DMS 273 (cell line): ENCODE measurements at regions not wholly inside any gene's neighbourhood (a gene's known extent, or its start where the extent isn't known, plus 50 kb on each side); places are given as distances from the start of the nearest gene placed in this dataset.
A peak's percentile ranks its signal among the peaks of the same experiment; 100 is the strongest.

Source experiments
- DNase-seq: peaks from one replicate; lab custom pipeline; 2025; ENCODE audit not compliant: unreplicated experiment; lab: John Stamatoyannopoulos, UW

DNA sequence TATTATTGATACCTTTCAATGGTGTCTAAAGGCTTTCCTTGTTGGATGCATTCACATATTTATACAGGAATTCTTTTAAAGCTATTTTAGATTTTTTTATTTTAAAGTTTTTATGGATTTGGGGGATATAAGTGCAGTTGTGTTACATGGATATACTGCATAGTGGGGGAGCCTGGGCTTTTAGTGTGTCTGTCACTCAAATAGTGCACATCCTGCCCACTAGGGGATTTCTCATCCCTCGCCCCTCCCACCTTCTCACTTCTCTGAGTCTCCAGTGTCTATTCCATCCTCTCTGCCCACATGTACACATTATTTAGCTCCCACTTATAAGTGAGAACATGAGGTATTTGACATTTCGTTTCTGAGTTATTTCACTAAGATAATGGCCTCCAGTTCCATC lies 154.0 kb upstream of the MKI67 start:
- no peak for DNase-seq

DNA sequence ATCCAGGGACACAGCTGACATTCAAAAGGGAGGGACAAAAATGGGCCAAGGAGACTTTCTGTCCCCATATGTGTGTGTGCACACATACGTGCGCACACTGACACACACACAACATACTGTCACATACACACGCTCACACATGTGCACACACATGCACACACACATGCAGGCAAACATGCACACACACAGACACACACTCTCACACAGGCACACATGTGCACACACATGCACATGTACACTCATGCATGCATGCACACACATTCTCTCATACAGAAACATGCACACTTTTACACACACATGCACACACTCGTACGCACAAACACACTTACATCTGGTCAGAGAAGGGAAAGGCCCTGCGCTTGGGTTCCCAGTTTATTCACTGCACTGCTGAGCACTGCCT lies 155.1 kb upstream of the MKI67 start:
- no peak for DNase-seq

DNA sequence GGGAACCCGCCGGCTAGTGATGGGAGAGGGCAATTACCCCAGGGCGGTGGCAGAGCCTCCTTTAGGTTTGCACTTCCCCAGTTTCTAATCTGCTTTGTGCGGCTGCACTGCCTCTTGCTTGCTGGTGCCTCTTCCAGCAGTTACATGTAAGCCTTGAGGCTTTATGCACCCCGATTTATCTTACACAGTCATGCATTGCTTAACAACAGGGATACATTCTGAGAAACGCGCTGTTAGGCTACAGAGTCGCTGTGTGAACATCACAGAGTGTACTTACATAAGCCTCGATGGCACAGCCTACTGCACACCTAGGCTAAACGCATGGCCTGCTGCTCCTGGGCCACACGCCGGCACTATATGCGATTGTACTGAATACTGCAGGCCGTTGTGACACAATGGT lies 155.6 kb upstream of the MKI67 start:
- DNase-seq = no peak

DNA sequence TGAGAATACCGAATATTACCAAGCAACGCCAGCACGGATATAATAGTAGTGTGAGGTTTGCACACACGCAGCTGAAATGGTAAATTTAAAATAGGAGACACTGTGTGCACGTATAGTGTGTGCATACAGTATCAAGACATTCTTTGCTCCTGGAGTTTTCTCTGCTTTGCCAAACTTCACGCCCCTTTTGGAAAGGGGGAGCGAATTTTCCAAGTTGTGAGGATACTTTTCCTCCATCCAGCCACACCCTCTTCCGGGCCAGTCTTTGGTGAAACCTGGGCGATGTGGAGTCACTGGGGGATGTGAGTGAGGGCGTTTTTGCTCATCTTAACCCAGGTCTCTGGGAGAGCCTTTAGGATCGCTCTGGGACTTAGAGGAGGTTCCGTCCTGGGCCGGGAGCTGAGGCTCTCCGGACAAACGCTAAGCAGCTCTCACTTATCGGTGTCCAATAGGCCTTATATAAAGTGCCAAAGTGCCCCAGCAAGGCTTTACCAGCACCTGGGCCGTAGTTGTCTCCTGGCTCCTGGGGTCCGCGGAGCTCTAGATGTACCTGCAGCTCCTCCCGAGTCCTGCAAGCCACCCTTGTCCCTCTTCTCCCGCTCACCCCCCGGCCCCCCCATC lies 160.0 kb upstream of the MKI67 start:
- DNase-seq = no peak

DNA sequence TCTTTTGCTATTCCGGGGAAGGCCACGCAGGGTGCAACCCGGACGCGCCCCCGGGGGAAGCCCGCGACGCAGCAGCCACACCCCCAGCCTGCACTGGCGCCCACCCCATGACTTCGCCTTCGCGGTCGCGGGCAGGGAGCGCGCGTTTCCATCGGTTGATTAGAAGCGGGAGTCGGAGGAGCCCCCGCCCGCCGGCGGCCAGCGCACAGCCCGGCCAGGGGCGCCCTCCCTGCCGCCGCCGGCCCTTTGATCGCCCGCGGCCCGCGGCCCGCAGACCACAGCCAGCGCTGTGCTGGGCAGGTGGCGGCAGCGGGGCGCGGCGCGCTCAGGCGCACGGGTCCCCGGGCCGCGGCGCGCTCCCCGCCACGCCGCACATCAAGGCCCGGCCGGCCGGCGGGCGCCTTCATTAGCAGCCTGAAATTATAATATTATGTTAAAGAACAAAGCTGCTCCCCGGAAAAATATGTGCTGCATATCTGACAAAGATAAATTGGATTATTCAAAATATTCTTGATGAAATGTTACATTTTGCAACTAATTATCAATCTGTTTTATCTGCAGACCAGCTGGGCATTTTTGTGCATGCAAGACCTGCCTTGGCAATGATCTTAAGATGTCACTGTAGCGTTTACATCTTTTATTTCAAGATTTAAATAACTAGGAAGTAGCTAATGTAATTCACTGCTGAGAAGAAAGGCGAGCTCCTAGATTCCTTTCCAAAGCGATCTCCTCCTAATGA lies 160.7 kb upstream of the MKI67 start:
- DNase-seq = peak; percentile 25

DNA sequence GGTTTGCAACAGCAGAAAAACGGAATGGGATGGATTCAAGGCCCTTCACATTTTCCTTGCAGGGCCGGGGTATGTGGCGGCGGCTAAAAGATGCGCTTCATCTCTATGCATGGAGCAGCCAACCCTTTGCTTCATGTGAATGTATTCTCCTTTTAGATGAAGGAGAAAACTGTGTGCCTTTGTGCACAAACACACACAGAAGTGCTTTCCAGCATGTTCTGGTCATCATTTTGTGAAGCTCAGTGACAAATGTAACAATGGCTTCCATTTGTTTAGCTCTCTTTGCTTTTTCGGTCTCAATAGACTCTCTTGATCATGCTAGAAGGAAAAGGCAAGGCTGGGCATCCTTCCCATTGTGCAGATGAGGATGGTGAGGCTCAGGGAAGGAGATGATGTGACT lies 161.7 kb upstream of the MKI67 start:
- no peak for DNase-seq

DNA sequence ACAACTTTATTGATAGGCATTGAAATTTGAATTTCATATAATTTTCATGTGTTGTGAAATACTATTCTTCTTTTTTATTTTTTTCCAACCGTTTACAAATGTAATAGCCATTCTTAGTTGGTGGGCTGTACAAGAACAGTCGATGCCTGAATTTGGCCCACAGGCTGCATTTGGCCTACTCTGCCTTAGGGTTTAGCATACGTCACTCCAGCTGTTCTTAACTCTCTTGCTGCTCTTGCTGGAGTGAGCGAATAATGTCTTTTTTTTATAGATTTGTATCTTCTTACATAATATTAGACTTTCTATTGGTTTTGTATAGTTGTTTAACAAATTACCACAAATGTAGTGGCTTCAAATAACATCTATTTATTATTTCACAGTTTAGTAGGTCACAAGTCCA lies 163.4 kb upstream of the MKI67 start:
- no peak for DNase-seq

DNA sequence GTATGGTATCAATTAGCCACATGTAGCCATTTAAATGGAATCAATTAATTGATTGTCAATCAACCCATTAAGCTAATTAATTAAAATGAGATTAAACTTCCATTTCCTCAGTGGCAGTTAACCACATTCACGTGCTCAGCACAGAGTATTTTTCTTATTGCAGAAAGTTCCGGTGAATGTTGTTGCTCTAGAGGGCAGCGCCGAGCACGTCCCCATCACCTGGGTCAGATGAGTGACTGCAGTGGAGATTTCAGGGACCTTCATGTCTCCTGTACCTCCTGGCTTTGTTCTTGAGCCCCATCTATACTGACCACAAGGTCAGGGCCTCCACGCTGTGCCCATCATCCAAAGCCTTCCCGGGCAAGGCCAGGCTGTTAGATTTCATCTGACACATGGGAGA lies 168.8 kb upstream of the MKI67 start:
- DNase-seq = no peak

DNA sequence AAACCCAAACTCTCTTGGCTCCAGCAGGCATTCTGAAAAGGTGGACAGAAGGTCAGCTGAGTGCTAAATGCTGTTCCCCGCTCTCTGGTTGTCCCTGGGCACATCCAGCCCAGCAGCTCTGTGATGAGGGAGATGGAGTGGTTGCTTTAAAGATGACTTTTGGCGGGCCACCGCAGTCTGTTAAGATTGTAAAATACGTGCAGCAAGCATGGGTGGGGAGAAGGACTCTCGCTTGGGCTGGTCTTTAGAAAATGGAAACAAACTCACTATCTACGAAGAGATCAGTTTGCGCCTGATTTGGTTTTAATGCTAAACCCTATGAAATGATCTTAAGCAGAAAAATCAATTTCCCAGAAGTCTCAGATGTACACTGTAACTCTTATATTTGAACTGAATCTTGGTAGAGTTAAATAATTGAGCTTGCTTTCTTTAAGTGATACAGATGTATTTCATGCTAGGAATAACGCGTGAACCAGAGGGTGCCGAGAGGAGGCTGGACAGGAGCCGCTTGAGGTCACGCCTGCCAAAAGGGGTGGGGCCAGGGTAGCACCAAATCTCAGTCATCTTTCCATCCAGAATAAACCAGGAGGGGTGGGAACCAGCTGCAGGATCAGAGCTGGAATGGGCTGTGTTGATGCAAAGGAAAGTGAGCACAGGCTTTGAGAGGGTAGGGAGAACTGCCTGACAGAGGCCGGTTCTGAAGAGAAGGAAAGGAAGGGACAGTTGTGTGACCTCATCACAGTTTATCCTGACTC lies 170.2 kb upstream of the MKI67 start:
- DNase-seq = no peak

DNA sequence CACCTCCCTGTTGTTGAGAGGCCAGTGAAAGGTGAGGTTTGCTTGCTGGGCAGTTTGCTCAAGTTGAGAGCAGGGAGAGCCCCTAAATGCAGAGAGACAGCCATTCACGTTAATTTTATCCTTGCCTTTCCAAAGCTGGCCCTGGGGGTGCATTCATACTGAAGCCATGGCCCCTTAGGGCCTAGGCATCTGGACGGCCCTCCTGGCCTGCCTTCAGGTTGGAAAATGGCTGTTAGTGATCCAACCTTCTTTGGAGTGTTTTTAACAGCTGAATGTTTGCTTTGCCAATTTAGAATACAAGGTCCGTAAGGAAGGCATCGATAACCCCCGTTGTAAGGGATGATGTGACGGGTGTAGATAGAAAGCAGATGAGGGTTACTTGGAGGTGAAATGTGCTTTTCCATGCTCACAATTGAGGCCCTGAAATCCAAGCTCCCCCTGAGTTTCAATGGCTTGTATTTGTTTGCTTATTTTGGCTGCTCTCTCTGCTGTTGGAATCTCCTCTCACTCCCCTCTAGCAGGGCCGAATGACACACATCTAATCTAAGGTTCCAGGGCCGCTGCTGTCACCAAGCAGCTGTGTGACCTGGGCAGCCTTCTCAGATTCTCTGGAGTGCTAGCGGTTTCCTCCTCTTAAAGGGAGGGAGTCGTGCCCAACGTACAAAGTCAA lies 171.6 kb upstream of the MKI67 start:
- no peak for DNase-seq

DNA sequence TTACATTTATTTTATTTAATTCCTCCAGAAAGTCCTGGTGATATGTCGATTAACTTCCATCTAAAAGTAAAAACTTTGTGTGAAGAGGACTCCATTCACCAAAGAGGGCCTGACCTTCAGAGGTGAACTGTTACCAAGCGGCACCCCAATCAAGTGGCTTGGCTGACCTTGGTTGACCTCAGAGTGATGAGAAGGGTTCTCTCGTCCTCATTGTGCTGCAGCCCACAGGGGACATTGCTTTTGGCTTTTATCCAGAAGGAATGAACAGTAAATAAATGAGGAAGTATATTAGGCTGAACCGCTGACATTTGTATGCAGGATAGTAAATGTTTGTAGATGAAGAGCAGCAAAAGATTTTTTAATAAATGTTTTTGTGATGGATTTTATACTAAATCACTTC lies 172.4 kb upstream of the MKI67 start:
- no peak for DNase-seq

DNA sequence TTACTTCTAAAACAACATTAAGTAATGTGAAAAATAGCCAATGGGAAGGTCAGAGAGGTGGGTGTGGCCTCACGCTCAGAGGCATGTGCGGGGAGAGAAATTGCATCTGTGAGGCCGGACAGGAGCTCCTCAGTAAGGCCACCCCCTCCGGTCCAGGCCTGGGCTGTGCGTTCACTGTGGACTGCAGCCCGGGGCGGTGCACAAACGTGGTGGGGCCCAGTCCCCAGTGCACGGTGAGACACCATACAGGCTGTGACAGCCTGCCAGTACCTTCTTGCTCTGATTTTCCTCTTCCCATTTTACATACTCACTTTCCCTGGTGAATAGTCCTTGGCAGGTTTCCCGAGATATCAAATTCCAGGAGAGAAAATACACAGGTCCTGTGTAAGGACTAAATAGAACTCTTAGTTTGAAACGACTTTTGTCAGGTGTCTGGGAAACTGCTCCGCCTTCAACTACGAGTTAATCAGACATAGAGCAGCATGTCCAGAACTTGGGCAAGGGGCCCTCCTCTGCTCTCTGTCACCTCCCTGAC lies 174.1 kb upstream of the MKI67 start:
- DNase-seq = no peak

DNA sequence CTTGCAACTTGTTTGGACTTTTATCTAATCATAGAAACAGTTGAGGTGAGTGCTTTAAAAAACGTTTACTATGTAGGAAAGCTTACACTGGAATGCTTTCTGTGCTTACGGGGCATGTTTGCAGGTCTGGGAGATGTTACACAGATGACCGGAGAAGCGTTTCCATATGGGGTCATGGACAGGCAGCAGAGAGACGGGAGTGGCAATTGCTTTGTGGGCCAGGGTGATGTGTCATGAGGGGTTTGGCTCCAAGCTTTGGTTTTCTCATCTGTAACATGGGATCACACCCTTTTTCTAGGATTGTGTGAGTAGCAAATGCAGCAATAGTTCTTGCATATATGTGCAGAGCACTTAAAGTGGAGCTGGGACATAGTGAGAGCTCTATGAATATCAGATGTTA lies 174.8 kb upstream of the MKI67 start:
- no peak for DNase-seq

DNA sequence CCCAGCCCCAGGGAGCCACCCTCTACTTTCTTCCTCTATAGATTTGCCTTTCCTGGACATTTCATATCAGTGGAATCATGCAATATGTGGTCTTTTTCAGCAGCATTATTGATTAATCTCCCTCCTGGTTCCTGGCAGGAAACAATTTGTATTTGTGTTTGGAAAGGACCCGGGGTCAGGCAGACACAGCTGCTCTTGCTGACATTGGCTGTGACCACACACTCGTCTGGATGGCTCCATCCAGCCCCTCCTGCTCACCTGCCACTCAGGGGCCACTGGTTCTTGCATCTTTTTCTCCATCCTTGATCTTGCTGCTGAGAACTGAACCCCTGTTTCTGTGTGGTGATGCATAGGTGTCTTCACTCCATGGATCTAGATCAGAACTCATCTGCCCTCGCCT lies 176.6 kb upstream of the MKI67 start:
- no peak for DNase-seq

DNA sequence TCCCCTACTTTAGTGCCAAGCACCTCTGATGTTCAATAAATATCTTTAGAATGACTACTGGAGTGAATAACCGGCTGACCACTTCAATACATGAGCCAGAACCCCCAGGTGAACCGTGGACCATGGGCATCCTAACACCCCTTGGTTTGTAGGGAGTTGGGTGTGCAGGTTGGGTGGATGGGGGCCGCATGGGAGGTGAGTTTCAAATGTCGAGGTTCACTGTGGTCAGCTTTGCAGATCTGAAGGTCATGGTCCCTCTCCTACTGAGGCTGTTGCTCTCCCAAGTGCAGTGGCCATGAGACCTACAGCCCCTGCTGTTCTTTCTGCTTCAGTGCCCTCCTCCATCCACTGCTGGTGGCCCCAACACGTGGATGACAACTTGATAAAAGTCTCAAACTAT lies 178.0 kb upstream of the MKI67 start:
- DNase-seq = no peak

DNA sequence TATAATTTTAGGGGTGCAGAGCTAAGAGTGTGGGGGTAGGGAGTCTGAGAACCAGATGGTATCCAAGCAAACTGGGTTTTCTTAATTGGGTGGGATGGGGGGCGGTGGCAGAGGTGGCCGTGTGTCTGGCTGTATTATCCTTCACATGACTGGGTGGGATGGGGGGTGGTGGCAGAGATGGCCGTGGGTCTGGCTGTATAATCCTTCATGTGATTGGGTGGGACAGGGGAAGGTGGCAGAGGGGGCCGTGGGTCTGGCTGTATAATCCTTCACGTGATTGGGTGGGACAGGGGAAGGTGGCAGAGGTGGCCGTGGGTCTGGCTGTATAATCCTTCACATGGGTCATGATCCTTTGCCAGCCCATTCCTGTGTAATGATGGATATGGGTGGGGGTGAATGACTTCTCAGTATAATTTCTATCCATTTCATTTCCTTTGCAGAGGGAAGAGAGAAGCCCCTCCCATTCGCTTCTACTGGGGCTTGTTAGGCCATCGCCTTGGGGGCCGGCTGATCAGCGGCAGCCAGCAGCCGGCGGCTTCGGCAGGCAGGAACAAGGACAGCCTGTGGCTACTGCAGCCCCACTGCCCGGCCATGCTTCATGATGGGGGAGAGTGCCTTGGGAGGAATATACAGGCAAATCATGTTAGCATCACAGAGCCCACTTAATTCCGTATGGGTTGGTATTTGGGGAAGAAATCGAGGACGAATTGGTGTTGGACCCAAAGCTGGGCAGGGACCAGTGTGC lies 179.6 kb upstream of the MKI67 start:
- no peak for DNase-seq

DNA sequence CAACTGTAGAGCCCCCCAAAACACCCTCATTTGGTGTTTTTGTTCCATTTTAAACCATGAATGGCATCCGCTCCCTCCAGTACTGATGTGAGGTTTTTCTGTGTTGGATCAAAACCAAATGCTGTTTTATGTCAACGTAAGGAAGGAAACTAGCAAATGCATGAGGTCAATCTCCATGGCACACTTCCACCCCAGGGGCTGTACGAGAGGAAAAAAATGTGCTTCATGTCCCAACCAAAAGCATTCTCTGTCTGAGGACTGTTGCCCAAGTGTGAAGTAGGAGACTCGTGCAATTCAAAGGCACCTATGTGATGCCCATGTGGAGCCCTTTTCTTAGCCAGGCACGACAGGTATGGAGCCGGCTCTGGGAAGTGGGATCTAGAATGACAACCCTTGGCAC lies 180.3 kb upstream of the MKI67 start:
- DNase-seq = no peak

DNA sequence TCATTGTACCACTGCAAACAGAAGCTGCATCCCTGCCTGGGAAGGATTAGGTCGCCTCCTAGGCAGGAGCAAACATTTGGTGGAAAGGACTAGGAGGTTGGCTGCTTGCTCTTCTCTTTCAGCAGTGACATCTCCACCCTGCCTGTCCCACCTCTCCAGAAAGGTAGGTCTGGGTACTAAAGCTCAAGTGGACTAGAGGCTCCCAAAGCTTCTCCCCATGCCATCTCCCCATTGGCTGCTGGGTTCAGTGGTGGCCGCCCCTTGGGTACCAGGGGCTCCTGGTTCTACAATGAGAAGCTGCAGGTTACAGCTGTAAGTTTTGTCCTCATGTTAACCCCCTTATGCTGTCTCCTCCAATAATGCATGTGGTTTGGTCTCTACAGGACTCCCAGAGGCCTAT lies 180.7 kb upstream of the MKI67 start:
- DNase-seq = no peak

DNA sequence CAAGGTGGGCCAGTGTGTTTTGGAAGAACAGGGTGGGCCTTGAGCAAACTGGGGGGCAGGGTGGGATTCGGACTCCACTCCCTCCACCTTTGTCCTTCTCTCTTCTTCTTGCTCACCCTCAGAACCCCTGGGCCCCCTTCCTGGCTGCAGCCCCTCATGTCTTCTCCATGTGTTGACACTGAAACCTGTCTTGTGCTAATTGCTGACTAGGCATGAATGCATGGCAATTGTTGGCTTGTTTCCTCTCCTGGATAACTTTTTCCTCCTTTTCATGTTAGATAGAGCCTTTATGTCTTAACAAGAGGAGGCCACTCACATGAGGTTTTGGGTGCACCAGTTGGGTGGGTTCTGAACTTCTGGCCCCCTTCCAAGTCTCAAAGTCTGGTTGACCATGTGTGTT lies 181.6 kb upstream of the MKI67 start:
- DNase-seq = no peak

DNA sequence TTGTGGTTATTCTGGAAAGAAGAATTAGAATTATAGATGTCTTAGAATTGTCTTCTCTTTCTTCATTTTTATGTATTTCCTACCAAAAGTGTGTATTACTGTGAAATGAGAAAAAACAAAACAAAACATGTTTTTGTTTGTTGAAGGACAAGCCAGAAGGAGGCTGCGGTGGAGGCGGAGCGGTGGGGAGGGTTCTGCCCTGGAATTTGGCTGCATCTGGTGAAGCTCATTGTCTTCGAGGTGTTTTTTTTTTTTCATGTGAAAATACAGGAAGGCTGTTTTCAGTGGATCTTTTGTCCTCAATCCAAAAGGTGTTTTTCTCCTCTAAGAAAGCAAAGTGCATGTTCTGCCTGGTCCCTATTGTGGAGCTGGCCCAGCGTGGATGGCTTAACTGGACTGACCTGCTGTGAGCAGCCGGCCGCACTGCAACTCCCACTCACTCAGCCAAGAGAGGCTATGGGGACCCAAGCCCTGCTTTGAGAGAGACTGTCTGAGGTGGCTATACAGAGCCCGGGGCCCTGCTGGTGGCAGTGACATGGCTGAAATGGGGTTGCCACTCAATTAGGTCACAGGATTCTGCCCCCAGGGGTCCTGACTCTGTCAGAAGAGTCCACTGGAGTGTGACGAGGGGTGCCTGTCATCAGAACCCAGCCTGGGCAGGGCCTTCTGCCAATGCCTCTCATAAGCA lies 184.9 kb upstream of the MKI67 start:
- DNase-seq = no peak
